MCF 10A (cell line): ENCODE measurements at regions not wholly inside any gene's neighbourhood (a gene's known extent, or its start where the extent isn't known, plus 50 kb on each side); places are given as distances from the start of the nearest gene placed in this dataset.

Experiments
- BruUV-seq: library from RNA; stranded (reverse); fragments of 400-500 nt; replicated peaks from 2 replicates; lab custom pipeline; 2021; lab: Mats Ljungman, UMichigan
- CTCF ChIA-PET: fragments of 300-600 bp; sonication (Branson Sonifier 250); formaldehyde crosslinking; extraction: SDS; loops from one replicate; lab custom pipeline; 2021; ENCODE audit warnings: antibody characterized with exemption, inconsistent platforms; lab: Yijun Ruan, JAX
- POLR2A ChIA-PET: fragments of 300-600, 350-650 bp; sonication (Branson Sonifier 250); formaldehyde crosslinking; extraction: SDS; loops from one replicate; lab custom pipeline; 2020; ENCODE audit warnings: antibody characterized with exemption, inconsistent platforms; lab: Yijun Ruan, JAX
- DNase-seq: peaks from one replicate; pipeline ENCODE4 v3.0.0-alpha.2; 2018; ENCODE audit not compliant: unreplicated experiment
- H3K27ac Mint-ChIP-seq: one replicate; pipeline ENCODE4 v1.8.0; 2022; ENCODE audit warnings: mild to moderate bottlenecking, low read depth, mixed read lengths; ENCODE audit not compliant: unreplicated experiment
- H3K27me3 Mint-ChIP-seq: one replicate; pipeline ENCODE4 v1.8.0; 2022; ENCODE audit warnings: mixed read lengths; ENCODE audit not compliant: insufficient read depth, unreplicated experiment
- H3K36me3 Mint-ChIP-seq: one replicate; pipeline ENCODE4 v1.8.0; 2022; ENCODE audit warnings: mild to moderate bottlenecking, moderate library complexity, mixed read lengths; ENCODE audit not compliant: insufficient read depth, unreplicated experiment
- H3K4me1 Mint-ChIP-seq: one replicate; pipeline ENCODE4 v1.8.0; 2022; ENCODE audit warnings: mixed read lengths; ENCODE audit not compliant: insufficient read depth, unreplicated experiment
- H3K4me3 Mint-ChIP-seq: one replicate; pipeline ENCODE4 v1.8.0; 2022; ENCODE audit warnings: mild to moderate bottlenecking, moderate library complexity, mixed read lengths; ENCODE audit not compliant: unreplicated experiment
- H3K9me3 Mint-ChIP-seq: one replicate; pipeline ENCODE4 v1.8.0; 2022; ENCODE audit warnings: mixed read lengths; ENCODE audit not compliant: unreplicated experiment
- CTCF ChIP-seq: fragments of 200-600 bp; IDR thresholded peaks from one replicate; pipeline ENCODE4 v1.8.0; 2022; ENCODE audit warnings: antibody characterized with exemption, mild to moderate bottlenecking; ENCODE audit not compliant: unreplicated experiment
- intact Hi-C: fragments of 100-400 bp; cut with micrococcal nuclease; formaldehyde crosslinking; loops from 2 replicates; pipeline ENCODE4 v1.14.1; 2022

- ChIA-PET POLR2A (no interaction called here), CTCF (no interaction called here)
- DNase-seq: no peak
- H3K4me1 Mint-ChIP-seq: no peaks in the 10 kb centered on the region
- no peaks in the 10 kb centered on the region for H3K36me3 Mint-ChIP-seq
- intact Hi-C loops: no loop called here
- H3K4me3 Mint-ChIP-seq: no peak overlapping the region
- no peak overlapping the region for H3K27ac Mint-ChIP-seq
- no peaks in the 10 kb centered on the region for H3K27me3 Mint-ChIP-seq
- no peaks in the 10 kb centered on the region for H3K9me3 Mint-ChIP-seq
- no peak for TF ChIP-seq CTCF
- no TSS peak for BruUV-seq
Observed at GRCh38 chr5:128762661-128763306, 202.5 kb upstream of the SLC27A6 start.

- ChIA-PET CTCF (no interaction called here), POLR2A (no interaction called here)
- TF ChIP-seq CTCF: no peak
- Mint-ChIP-seq H3K9me3 (no peaks in the 10 kb centered on the region), H3K4me1 (no peaks in the 10 kb centered on the region), H3K36me3 (no peaks in the 10 kb centered on the region), H3K27ac (no peak overlapping the region), H3K4me3 (no peak overlapping the region), H3K27me3 (no peaks in the 10 kb centered on the region)
- DNase-seq: no peak
- BruUV-seq: no TSS peak
- intact Hi-C loops: no loop called here
Observed at GRCh38 chr5:128763321-128763720, 202.0 kb upstream of the SLC27A6 start.

GRCh38 chr5:128764601-128765310 lies 200.5 kb upstream of the SLC27A6 start:
- H3K4me3 Mint-ChIP-seq: no peak overlapping the region

More at GRCh38 chr5:128764601-128765310, 200.5 kb upstream of the SLC27A6 start:
- Mint-ChIP-seq H3K27me3 (no peaks in the 10 kb centered on the region), H3K4me1 (no peaks in the 10 kb centered on the region), H3K9me3 (no peaks in the 10 kb centered on the region), H3K36me3 (no peaks in the 10 kb centered on the region), H3K27ac (no peak overlapping the region)
- intact Hi-C loops: no loop called here
- ChIA-PET POLR2A (no interaction called here), CTCF (interaction anchor here (1.1 kb wide), 1 partner anchor 75 kb away, joined by 3 read pairs; no protein-coding TSS in a partner anchor)
- DNase-seq: no peak
- TF ChIP-seq CTCF: no peak
- no TSS peak for BruUV-seq
